Right lobe of liver (tissue), 6 donors: ENCODE measurements at regions not wholly inside any gene's neighbourhood (a gene's known extent, or its start where the extent isn't known, plus 50 kb on each side); places are given as distances from the start of the nearest gene placed in this dataset.
"Not testable (repeated sequence)": the region's sequence is repeated elsewhere in the genome, so short reads cannot be mapped to it uniquely, and the experiment has no call there.

ENCODE experiments used
- ATAC-seq, 4 donors: fragments of 200-7000 bp; cut with Tn5 transposase; one replicate each; pipeline ENCODE4 v1.9.1; 2020; ENCODE audit warnings: mild to moderate bottlenecking in 4 of 4, moderate library complexity in 4 of 4
- DNase-seq, 3 donors: peaks; one replicate each; pipeline ENCODE4 v3.0.0-alpha.2; 2020
- H3K27ac ChIP-seq, 3 donors: fragments of 200-600 bp; one replicate each; pipeline ENCODE4 v1.8.0; 2022
- H3K27me3 ChIP-seq, 2 donors: fragments of 200-600 bp; one replicate each; pipeline ENCODE4 v1.8.0; 2022
- H3K36me3 ChIP-seq, 4 donors: fragments of 200-600 bp; sonication (generic) in 1 of 4; one replicate each; pipeline versions ENCODE4 v1.5.1 to v1.8.0; 2017 to 2022; ENCODE audit warnings: control low read depth in 1 of 4
- H3K4me1 ChIP-seq, 4 donors: fragments of 200-600 bp; sonication (generic) in 1 of 4; one replicate each; pipeline versions ENCODE4 v1.5.1 to v1.8.0; 2017 to 2022; ENCODE audit warnings: control low read depth in 1 of 4
- H3K4me3 ChIP-seq, 3 donors: fragments of 200-600 bp; one replicate each; pipeline ENCODE4 v1.8.0; 2022
- H3K9me3 ChIP-seq, 4 donors: fragments of 200-600 bp; sonication (generic) in 1 of 4; one replicate each; pipeline versions ENCODE4 v1.5.1 to v1.8.0; 2017 to 2022; ENCODE audit warnings: control low read depth in 1 of 4
- POLR2A ChIP-seq: fragments of 450-650 bp; IDR thresholded peaks from one replicate; pipeline ENCODE4 v1.6.1; 2017; ENCODE audit warnings: antibody characterized with exemption, mild to moderate bottlenecking
- WGBS: methylation state at CpG from one replicate; pipeline ENCODE4 v1.1.6; 2018; ENCODE audit warnings: low coverage, low lambda C conversion rate; ENCODE audit not compliant: insufficient coverage; ENCODE audit errors: missing lambda C conversion rate; 5-methylcytosine and 5-hydroxymethylcytosine counted together
- intact Hi-C, 2 donors: fragments of 100-400 bp; cut with DNase I; formaldehyde crosslinking; loops; one replicate each; pipeline versions ENCODE4 v1.11.2 to v1.14.1; 2022
- TF ChIP-seq, protein P1 (sequence below), 4 donors: fragments of 200-600 bp in 3 of 4; fragments of 450-650 bp in 1 of 4; IDR thresholded peaks; one replicate each; pipeline versions ENCODE4 v1.5.1 to v1.8.0; 2016 to 2022; ENCODE audit warnings: antibody characterized with exemption in 4 of 4, mild to moderate bottlenecking in 2 of 4
- donor health status: DM: no; HTN: yes; CAD: no.
- donor health status: DM: no; HTN: no; CAD: no.
- donor health status: DM: no; HTN: no; CAD: no.
- donor health status: DM: no; HTN: yes; CAD: no.
- donor health status: DM: no; HTN: yes; CAD: no.

DNA sequence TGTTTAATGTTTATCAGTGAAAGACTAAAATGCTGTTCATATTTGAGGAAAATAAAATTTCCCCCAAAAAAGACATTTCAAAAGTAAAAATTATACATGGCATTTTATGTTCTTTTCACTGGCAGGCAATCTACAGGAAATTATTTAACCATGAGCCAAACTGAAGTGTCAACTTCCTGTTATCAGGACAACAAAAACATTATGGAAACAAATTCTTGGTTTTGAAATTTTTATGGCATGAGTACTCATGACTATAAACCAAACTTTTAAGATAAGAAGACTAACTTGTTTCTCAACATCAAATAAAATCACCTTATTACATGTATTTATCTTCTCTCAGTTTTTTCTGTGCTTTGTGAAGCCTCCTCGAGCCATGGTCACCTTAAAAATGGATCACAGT, 698.6 kb downstream of the LTN1 start:
- WGBS, result 50% methylated on average over 1 of the region's 1 CpG
- no peak for ATAC-seq
- no peak overlapping the region for H3K4me3 ChIP-seq

GRCh38 chr21:28283641-28284490, 708.8 kb downstream of the LTN1 start:
- intact Hi-C loops, result no loop called here
- Histone ChIP-seq H3K4me1 (peaks cover 0 to 5% (median 0%) of the 10 kb centered on the region in 4 donors), H3K4me3 (no peak overlapping the region), H3K9me3 (no peaks in the 10 kb centered on the region), H3K27me3 (no peaks in the 10 kb centered on the region), H3K27ac (no peak overlapping the region), H3K36me3 (no peaks in the 10 kb centered on the region)
- WGBS, result 12% methylated on average over 4 of the region's 4 CpGs
- no peak for DNase-seq
- peak; percentile 78 to 95 (median 82) for ATAC-seq
- TF ChIP-seq POLR2A, result no peak
- TF ChIP-seq, protein P1, sequence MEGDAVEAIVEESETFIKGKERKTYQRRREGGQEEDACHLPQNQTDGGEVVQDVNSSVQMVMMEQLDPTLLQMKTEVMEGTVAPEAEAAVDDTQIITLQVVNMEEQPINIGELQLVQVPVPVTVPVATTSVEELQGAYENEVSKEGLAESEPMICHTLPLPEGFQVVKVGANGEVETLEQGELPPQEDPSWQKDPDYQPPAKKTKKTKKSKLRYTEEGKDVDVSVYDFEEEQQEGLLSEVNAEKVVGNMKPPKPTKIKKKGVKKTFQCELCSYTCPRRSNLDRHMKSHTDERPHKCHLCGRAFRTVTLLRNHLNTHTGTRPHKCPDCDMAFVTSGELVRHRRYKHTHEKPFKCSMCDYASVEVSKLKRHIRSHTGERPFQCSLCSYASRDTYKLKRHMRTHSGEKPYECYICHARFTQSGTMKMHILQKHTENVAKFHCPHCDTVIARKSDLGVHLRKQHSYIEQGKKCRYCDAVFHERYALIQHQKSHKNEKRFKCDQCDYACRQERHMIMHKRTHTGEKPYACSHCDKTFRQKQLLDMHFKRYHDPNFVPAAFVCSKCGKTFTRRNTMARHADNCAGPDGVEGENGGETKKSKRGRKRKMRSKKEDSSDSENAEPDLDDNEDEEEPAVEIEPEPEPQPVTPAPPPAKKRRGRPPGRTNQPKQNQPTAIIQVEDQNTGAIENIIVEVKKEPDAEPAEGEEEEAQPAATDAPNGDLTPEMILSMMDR (IDR thresholded peaks at IDR 0.05), result no peak

More for the DNA sequence above, 698.6 kb downstream of the LTN1 start:
- no peak for DNase-seq
- TF ChIP-seq, protein P1 (IDR thresholded peaks at IDR 0.05), result no peak
- no peak for TF ChIP-seq POLR2A
- intact Hi-C loops, result no loop called here
- Histone ChIP-seq H3K9me3 (no peaks in the 10 kb centered on the region), H3K27ac (no peak overlapping the region), H3K4me1 (no peaks in the 10 kb centered on the region), H3K36me3 (no peaks in the 10 kb centered on the region), H3K27me3 (no peaks in the 10 kb centered on the region)

GRCh38 chr21:28282833-28283232, 709.8 kb downstream of the LTN1 start:
- peaks cover 0 to 5% (median 0%) of the 10 kb centered on the region in 4 donors for H3K4me1 ChIP-seq
- no peak overlapping the region for H3K27ac ChIP-seq
- 82% methylated on average over 5 of the region's 5 CpGs for WGBS
- no peak for ATAC-seq
- intact Hi-C loops, result no loop called here
- TF ChIP-seq, protein P1 (IDR thresholded peaks at IDR 0.05), result no peak
- TF ChIP-seq POLR2A, result no peak
- H3K9me3 ChIP-seq, result no peaks in the 10 kb centered on the region
- DNase-seq, result no peak
- H3K36me3 ChIP-seq, result no peaks in the 10 kb centered on the region
- H3K4me3 ChIP-seq, result no peak overlapping the region
- no peaks in the 10 kb centered on the region for H3K27me3 ChIP-seq

DNA sequence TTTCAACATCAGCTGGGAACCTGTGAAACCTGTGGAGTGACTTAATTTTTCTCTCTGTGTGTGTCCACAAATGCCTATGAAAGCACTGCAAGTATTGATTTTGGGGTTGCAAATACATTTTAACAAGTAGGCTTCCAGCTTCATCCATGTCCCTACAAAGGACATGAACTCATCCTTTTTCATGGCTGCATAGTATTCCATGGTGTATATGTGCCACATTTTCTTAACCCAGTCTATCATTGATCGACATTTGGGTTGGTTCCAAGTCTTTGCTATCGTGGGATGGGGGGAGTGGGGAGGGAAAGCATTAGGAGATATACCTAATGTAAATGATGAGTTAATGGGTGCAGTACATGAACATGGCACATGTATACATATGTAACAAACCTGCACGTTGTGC, 711.3 kb downstream of the LTN1 start:
- H3K4me3 ChIP-seq, H3K36me3 ChIP-seq, DNase-seq, H3K27me3 ChIP-seq, ATAC-seq, H3K9me3 ChIP-seq, H3K4me1 ChIP-seq, H3K27ac ChIP-seq, intact Hi-C loops: not testable (repeated sequence)
- 50% methylated on average over 3 of the region's 3 CpGs for WGBS

GRCh38 chr21:28280611-28281010, 712.1 kb downstream of the LTN1 start:
- no peak for TF ChIP-seq POLR2A
- TF ChIP-seq, protein P1 (IDR thresholded peaks at IDR 0.05), result no peak
- no peak overlapping the region for H3K4me3 ChIP-seq
- H3K9me3 ChIP-seq, result no peaks in the 10 kb centered on the region
- H3K4me1 ChIP-seq, result peaks cover 0 to 5% (median 0%) of the 10 kb centered on the region in 4 donors
- no peaks in the 10 kb centered on the region for H3K27me3 ChIP-seq
- no peak for DNase-seq
- no peak overlapping the region for H3K27ac ChIP-seq
- no peak for ATAC-seq
- intact Hi-C loops, result no loop called here
- no peaks in the 10 kb centered on the region for H3K36me3 ChIP-seq
